NCI-H460 (cell line): ENCODE measurements at regions not wholly inside any gene's neighbourhood (a gene's known extent, or its start where the extent isn't known, plus 50 kb on each side); places are given as distances from the start of the nearest gene placed in this dataset.
A peak's percentile ranks its signal among the peaks of the same experiment; 100 is the strongest.
"Not testable (repeated sequence)": the region's sequence is repeated elsewhere in the genome, so short reads cannot be mapped to it uniquely, and the experiment has no call there.

ENCODE experiments used
- DNase-seq: peaks from one replicate; pipeline ENCODE4 v3.0.0-alpha.2; 2016; ENCODE audit warnings: low read depth; ENCODE audit errors: extremely low read depth

DNA sequence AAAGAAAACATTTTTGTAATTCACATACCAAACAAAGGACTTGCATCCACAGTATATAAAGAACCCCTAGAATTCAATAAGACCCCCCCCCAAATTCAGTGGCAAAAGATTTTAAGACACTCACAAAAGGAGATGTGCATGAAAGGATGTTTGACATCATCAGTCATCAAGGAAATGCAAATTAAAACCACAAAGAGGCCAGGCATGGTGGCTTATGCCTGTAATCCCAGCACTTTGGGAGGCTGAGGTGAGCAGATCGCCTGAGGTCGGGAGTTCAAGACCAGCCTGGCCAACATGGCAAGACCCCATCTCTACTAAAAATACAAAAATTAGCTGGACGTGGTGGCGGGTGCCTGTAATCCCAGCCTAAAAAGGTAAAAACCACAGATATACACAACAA is 61.3 kb downstream of the AIPL1 start:
- DNase-seq = not testable (repeated sequence)

GRCh38 chr17:6366221-6366666 is 68.7 kb downstream of the AIPL1 start:
- no peak for DNase-seq

- DNase-seq = peak; percentile 15
Observed at GRCh38 chr17:6365200-6365943, 69.5 kb downstream of the AIPL1 start.

GRCh38 chr17:6361733-6362132 is 73.2 kb downstream of the AIPL1 start:
- no peak for DNase-seq

DNA sequence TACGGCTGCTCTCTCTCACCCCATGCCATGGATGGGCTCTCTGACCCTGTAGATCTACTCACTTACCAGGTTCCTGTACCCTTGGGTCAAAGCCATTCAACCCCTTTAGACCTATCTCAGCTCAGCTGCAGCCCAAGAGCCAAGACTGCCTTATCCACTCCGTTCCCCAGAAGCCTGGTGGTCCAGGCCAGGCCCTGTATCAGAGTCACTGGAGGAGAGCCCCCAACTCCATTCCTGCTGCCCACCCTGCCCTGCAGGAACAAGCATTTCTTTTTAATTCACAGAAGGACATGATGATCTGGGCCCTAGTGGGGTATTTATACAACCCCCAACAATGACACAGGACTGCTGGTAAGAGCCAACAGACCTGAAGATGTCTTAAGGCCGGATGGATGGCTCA is 76.8 kb downstream of the AIPL1 start:
- DNase-seq = no peak

DNA sequence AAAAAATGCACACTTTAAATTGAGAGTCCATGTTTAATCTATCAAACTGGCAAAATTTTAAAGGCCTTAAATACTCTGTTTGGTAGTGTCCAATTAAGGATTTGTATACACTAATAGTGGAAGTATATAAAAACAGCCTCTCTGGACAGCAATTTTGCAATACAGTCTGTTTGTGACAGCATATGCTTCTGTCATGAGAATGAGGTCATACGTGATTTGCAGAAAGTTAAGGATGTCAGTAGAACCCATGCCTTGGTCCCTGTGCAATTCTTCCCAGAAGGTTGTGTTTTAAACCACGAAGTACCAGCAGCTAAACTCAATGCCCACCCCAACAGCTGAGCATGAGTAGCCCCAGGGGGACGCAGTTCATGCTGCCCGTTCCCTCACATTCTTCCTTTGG is 78.4 kb downstream of the AIPL1 start:
- DNase-seq = no peak

- DNase-seq = no peak
Observed at GRCh38 chr17:6355196-6355595, 79.7 kb downstream of the AIPL1 start.

DNA sequence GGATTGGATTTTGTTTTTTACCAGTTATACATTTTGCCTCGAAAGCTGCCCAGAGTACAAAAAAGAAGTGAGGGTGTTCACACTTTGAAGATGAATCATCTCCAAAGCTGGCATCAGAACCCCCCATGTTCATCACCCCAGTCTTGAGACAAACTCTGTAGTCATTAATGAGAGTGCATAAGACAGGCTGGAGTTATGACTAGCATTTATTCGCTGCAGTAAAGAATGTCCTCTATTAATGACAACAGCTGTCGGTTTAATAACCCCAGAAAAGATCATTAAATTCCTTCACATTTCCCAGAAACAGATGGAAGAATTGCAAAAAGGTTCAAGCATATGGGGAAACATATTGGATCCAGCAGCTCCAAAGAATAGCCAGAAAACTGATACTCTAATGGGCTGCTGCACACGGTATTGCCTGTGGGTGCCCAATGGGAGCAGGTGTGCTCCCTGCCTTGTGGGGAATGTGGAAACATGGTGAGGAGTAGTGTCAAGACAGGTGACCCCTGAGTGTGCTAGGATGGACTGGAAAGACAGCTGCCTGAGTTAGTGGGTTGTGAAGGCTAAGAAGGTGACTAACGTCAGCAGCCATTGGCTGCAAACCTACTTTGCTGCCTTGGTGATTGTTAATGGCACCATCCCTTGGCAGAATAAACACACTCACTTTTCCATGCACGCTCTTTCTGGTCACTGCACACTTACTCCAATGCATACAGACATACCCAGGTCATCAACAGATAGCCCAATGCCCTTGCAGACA is 81.9 kb downstream of the AIPL1 start:
- no peak for DNase-seq

GRCh38 chr17:6352016-6352415 is 82.9 kb downstream of the AIPL1 start:
- DNase-seq = no peak

DNA sequence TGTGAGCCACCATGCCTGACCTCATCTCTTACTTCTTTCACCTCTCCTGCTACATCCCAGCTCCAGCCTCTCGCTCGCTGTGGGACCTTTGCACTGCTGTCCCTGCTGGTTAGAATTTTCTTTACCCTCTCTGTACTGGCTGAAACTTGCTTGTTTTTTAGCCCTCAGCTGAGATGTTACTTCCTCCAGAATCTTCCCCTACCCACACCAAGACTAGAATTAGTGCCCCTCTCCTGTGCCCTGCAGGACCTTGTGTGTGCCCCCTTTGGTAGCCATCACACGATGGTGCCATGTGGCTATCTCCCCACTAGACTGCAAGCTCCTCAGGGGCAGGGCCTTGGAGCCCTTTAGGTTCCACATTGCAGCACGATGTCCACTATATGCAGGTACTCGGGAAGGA is 84.1 kb downstream of the AIPL1 start:
- no peak for DNase-seq

GRCh38 chr17:6348891-6349290 is 86.0 kb downstream of the AIPL1 start:
- no peak for DNase-seq

DNA sequence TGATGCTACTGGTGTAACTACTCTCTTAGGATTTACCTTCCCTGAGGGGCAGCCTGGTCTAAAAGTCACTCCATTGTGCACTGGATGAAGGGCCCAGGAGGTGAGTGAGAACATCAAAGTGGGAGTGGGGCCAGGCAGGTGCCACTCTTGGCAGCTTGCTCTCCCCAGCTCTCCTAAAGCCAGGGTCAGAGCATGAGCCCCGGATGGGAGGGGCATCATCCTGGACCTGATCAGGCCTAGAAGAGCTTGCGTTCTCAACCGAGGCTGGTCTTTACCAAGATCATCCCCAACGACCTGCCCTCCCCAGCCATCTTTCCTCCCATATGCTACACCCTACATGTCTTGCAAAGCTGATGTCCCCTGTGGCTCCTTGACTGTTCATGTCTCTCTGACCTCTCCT is 87.1 kb downstream of the AIPL1 start:
- no peak for DNase-seq

GRCh38 chr17:6346986-6347385 is 87.9 kb downstream of the AIPL1 start:
- no peak for DNase-seq

- DNase-seq = no peak
Observed at GRCh38 chr17:6346156-6346786, 88.7 kb downstream of the AIPL1 start.

DNA sequence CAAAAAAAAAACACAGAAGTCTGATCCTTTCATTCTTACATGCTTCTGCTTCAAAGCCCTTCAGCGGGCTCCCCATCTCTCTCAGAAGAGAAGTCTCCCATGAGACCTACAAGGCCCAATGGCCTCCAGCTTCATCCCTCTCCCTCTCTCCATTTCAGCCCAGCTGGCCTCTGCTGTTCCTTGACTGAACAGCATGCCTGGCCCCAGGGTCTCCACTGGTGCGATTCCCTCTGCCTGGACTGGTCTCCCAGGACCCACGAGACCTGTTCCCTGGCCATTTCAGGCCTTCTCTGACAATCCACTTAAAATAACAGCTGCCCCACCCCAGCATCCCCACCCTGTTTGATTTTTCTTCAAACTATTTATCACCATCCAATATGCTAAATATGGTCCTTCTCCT is 91.2 kb downstream of the AIPL1 start:
- DNase-seq = no peak

GRCh38 chr17:6343191-6343590 is 91.7 kb downstream of the AIPL1 start:
- no peak for DNase-seq

DNA sequence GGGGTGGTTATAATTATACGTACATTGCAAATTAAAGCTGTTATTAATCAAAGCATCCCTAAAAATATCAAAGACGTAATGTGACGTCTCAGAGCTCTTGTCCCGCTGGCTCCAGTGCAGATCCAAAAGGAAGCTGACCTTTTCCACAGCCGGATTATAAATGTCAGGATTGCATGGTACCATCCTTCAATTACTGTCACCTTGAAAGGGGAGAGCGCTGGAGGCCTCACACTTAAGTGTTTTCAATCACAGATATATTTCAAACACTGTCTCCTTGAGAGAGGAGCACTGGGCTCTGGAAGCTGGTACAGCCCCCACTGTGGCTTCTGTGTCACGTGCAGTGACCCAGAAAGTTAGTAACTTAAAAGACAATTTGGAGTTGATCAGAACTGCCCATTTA is 94.2 kb downstream of the AIPL1 start:
- DNase-seq = no peak

DNA sequence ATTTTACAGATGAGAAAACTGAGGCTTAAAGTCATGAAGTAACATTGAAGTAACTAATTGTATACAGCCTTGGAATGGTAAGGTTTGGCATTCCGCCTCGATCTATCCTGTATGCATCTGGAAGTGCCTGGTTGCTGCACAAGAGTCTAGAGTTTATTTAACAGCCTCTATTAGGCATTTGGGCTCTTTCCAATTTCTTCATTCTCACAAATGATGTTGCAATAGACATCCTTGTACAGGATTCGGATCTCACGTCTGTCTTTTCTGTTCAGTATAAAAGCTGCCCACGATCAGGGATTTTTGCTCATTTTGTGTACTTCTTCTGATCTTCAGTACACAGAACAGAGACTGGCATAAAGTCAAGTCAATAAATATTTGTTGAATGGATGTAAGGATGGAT is 100.5 kb downstream of the AIPL1 start:
- no peak for DNase-seq

DNA sequence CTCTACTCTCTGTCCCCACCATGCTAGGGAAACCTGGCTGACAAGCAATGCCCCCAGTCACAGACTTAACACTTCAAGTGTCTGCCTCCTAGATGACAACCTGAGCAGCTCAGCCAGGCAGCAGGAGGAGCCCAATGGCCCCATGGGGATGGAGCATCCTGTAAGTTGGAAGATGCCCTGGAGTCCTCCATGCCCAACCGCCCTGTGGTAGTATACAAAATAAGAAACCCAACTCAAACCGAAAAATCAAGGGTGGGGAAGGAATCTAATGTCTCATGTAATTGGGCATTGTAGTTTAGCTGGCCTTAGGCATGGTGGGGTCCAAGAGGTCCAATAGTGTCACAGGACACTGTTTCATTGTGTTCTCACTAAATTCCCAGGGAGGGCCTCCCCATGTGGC is 104.0 kb downstream of the AIPL1 start:
- DNase-seq = no peak

- no peak for DNase-seq
Observed at GRCh38 chr17:6328279-6328678, 106.6 kb downstream of the AIPL1 start.

DNA sequence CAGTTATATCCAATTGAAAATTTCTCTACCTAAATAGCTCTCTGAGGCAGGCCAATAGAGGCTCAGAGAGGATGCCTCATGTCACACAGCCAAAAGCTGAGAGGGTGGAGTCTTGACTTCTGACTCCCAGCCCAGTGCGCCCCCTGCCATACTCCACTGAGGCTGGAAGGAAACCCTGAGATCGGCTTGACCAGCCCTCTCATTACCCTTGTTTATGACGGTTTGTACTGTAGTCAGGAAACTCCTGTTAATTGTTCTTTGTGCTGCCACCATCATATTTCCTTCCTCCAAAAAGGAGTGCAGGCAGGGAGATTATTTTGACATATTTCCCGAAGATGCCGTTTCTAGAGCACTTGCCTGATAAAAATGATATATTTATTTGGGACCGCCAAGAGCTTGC is 107.9 kb downstream of the AIPL1 start:
- DNase-seq = no peak

- no peak for DNase-seq
Observed at GRCh38 chr17:6326483-6326882, 108.4 kb downstream of the AIPL1 start.
